Uterus (tissue), 3 donors: ENCODE measurements at regions not wholly inside any gene's neighbourhood (a gene's known extent, or its start where the extent isn't known, plus 50 kb on each side); places are given as distances from the start of the nearest gene placed in this dataset.
"Not testable (repeated sequence)": the region's sequence is repeated elsewhere in the genome, so short reads cannot be mapped to it uniquely, and the experiment has no call there.

ENCODE experiments used
- DNase-seq, 2 donors: peaks; one replicate each; pipeline ENCODE4 v3.0.0-alpha.2; 2019 to 2020
- H3K27ac ChIP-seq, 2 donors: fragments of 200-600 bp; sonication (generic); 1 replicate in 1 of 2; 2 replicates in 1 of 2; pipeline ENCODE4 v1.5.1; 2016 to 2018
- H3K27me3 ChIP-seq, 2 donors: fragments of 200-600 bp; sonication (generic); one replicate each; pipeline ENCODE4 v1.5.1; 2018 to 2019; ENCODE audit warnings: control low read depth in 1 of 2
- H3K36me3 ChIP-seq, 2 donors: fragments of 200-600 bp; sonication (generic); one replicate each; pipeline ENCODE4 v1.5.1; 2019; ENCODE audit warnings: control low read depth in 1 of 2
- H3K4me1 ChIP-seq, 2 donors: fragments of 200-600 bp; sonication (generic); one replicate each; pipeline ENCODE4 v1.5.1; 2018 to 2019; ENCODE audit warnings: control low read depth in 1 of 2
- H3K4me3 ChIP-seq, 2 donors: fragments of 200-600 bp; sonication (generic); 1 replicate in 1 of 2; 2 replicates in 1 of 2; pipeline ENCODE4 v1.5.1; 2018 to 2019; ENCODE audit warnings: mild to moderate bottlenecking in 1 of 2
- H3K9me3 ChIP-seq, 2 donors: fragments of 200-600 bp; sonication (generic); one replicate each; pipeline ENCODE4 v1.5.1; 2019; ENCODE audit warnings: control low read depth in 1 of 2
- CTCF ChIP-seq, 4 experiments: fragments of 200-600 bp in 2 of 4; fragments of 450-650 bp in 2 of 4; sonication (generic) in 2 of 4; IDR thresholded peaks; one replicate each; pipeline ENCODE4 v1.5.1; 2016 to 2019; ENCODE audit warnings: antibody characterized with exemption in 4 of 4, mild to moderate bottlenecking in 2 of 4, moderate library complexity in 1 of 4
- POLR2A ChIP-seq, 2 donors: fragments of 450-650 bp; IDR thresholded peaks; one replicate each; pipeline ENCODE4 v1.6.1; 2016; ENCODE audit warnings: antibody characterized with exemption in 2 of 2, mild to moderate bottlenecking in 1 of 2, moderate library complexity in 1 of 2
- intact Hi-C: fragments of 100-400 bp; cut with DNase I; formaldehyde crosslinking; loops from one replicate; pipeline ENCODE4 v1.15.1; 2023; ENCODE audit warnings: low total_unique reads
- donor health status: DM: yes; HTN: yes; CAD: no.

DNA sequence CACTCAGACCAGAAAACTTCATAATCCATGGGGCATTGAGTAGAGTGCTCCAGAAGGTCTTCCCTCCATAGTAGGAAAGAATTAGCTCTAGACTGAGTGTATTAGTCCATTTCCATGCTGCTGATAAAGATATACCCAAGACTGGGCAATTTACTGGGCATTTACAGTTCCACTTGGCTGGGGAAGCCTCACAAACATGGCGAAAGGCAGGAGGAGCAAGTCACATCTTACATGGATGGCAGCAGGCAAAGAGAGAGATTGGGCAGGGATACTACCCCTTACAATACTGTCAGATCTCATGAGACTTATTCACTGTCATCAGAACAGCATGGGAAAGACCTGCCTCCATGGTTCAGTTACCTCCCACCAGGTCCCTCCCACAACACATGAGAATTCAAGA, 300.6 kb upstream of the TMEM132C start:
- no peak for TF ChIP-seq POLR2A (IDR thresholded peaks at IDR 0.05)
- TF ChIP-seq CTCF (IDR thresholded peaks at IDR 0.05), result no peak
- no peak for DNase-seq
- Histone ChIP-seq H3K4me1 (no peaks in the 10 kb centered on the region), H3K27ac (no peak overlapping the region), H3K9me3 (no peaks in the 10 kb centered on the region), H3K36me3 (no peaks in the 10 kb centered on the region), H3K4me3 (no peak overlapping the region), H3K27me3 (no peaks in the 10 kb centered on the region)
- intact Hi-C loops, result no loop called here

DNA sequence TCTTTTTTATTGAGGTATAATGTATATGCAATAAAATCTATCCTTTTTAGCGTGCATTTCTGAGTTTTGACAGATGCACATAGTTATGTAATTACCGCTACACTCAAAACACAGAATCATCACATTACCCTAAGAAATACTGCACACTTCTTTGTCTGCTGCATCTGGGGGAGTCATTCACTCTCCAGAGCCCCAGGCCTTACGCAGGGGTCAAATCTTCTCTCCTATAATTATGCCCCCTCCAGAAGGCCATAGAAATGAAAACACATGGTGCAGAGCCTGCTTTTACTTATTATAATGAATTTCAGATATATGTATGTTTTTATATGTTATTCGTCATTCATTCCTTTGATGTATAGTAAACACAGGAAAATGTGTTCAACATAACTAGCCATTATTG, 296.5 kb upstream of the TMEM132C start:
- no peaks in the 10 kb centered on the region for H3K9me3 ChIP-seq
- intact Hi-C loops, result no loop called here
- no peaks in the 10 kb centered on the region for H3K27me3 ChIP-seq
- no peak overlapping the region for H3K27ac ChIP-seq
- no peak for DNase-seq
- TF ChIP-seq POLR2A (IDR thresholded peaks at IDR 0.05) (no peak), CTCF (IDR thresholded peaks at IDR 0.05) (no peak)
- H3K36me3 ChIP-seq, result no peaks in the 10 kb centered on the region
- no peak overlapping the region for H3K4me3 ChIP-seq
- no peaks in the 10 kb centered on the region for H3K4me1 ChIP-seq

DNA sequence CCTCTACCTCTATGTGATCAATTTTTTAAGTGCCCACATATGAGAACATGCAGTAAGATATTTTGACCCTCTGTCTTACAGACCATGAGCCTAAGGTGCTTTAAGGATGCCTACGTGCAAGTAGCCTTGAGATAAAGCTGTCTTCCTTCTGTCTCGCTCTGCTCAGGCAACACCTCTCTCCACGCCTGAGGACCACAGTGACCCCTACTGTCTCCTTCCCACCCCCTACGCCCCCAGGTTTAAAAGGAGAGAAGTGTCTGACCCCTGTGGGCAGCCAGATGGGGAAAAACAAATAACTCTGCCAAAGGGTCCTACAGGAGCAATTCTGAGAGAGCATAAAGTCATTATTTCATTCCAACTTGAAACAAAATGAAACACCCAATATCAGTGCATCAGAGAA, 286.4 kb upstream of the TMEM132C start:
- Histone ChIP-seq H3K4me3 (no peak overlapping the region), H3K27me3 (no peaks in the 10 kb centered on the region), H3K27ac (no peak overlapping the region), H3K36me3 (no peaks in the 10 kb centered on the region), H3K9me3 (no peaks in the 10 kb centered on the region), H3K4me1 (no peaks in the 10 kb centered on the region)
- TF ChIP-seq CTCF (IDR thresholded peaks at IDR 0.05), result no peak
- TF ChIP-seq POLR2A (IDR thresholded peaks at IDR 0.05), result no peak
- no peak for DNase-seq
- intact Hi-C loops, result no loop called here

DNA sequence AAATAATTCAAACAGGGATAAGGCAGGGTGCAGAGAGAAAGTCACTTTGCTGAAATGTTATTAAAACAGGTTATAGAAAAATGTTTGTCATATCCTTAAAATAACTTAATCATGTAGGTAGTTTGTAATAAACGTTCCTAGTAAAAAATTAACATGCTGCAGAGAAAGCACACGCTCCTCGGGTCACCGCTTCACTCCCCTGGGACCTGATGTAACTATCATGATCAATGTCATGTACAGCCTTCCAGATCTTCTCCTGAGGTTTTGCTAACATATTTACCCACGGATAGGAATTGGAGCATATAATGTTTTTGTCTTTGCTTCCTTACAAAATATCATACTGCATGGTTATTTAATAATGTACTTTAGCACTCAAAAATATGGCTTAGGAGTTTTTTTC, 285.1 kb upstream of the TMEM132C start:
- H3K9me3 ChIP-seq, result no peaks in the 10 kb centered on the region
- no peak for DNase-seq
- no peak overlapping the region for H3K27ac ChIP-seq
- no peak overlapping the region for H3K4me3 ChIP-seq
- intact Hi-C loops, result no loop called here
- no peaks in the 10 kb centered on the region for H3K4me1 ChIP-seq
- no peaks in the 10 kb centered on the region for H3K36me3 ChIP-seq
- TF ChIP-seq CTCF (IDR thresholded peaks at IDR 0.05), result no peak
- no peak for TF ChIP-seq POLR2A (IDR thresholded peaks at IDR 0.05)
- no peaks in the 10 kb centered on the region for H3K27me3 ChIP-seq

DNA sequence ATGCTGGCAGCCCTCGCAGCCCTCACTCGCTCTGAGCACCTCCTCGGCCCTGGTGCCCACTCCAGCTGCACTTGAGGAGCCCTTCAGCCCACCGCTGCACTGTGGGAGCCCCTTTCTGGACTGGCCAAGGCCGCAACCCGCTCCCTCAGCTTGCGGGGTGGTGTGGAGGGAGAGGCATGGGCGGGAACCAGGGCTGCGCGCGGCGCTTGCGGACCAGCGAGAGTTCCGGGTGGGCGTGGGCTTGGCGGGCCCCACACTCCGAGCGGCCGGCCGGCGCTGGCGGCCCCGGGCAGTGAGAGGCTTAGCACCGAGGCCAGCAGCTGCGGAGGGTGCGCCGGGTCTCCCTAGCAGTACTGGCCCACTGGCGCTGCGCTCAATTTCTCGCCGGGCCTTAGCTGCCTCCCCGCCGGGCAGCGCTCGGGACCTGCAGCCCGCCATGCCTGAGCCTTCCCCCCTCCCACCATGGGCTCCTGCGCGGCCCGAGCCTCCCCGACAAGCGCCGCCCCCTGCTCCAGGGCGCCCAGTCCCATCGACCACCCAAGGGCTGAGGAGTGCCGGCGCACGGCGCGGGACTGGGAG, 283.7 kb upstream of the TMEM132C start:
- H3K4me1 ChIP-seq, DNase-seq, H3K36me3 ChIP-seq, H3K9me3 ChIP-seq, intact Hi-C loops, H3K27me3 ChIP-seq, H3K4me3 ChIP-seq, H3K27ac ChIP-seq: not testable (repeated sequence)
